22Rv1 (cell line): ENCODE measurements at regions not wholly inside any gene's neighbourhood (a gene's known extent, or its start where the extent isn't known, plus 50 kb on each side); places are given as distances from the start of the nearest gene placed in this dataset.

Experiments used
- H3K27ac ChIP-seq: fragments of 450-650 bp; 2 replicates; pipeline ENCODE4 v1.5.1; 2017
- CTCF ChIP-seq: fragments of 450-650 bp; IDR thresholded peaks from 2 replicates; pipeline ENCODE4 v1.5.1; 2017; ENCODE audit warnings: mild to moderate bottlenecking
- ZFX ChIP-seq: fragments of 450-650 bp; IDR thresholded peaks from 2 replicates; pipeline ENCODE4 v1.6.1; 2017; ENCODE audit warnings: antibody characterized with exemption, borderline replicate concordance

GRCh38 chr15:31433091-31433490, 106.5 kb downstream of the KLF13 start:
- no peak overlapping the region for H3K27ac ChIP-seq
- no peak for TF ChIP-seq CTCF
- TF ChIP-seq ZFX = no peak

GRCh38 chr15:31433574-31433973, 106.9 kb downstream of the KLF13 start:
- TF ChIP-seq ZFX (no peak), CTCF (no peak)
- no peak overlapping the region for H3K27ac ChIP-seq

GRCh38 chr15:31434275-31434587, 107.6 kb downstream of the KLF13 start:
- no peak for TF ChIP-seq ZFX
- TF ChIP-seq CTCF = no peak
- no peak overlapping the region for H3K27ac ChIP-seq

- TF ChIP-seq ZFX = no peak
- no peak for TF ChIP-seq CTCF
- no peak overlapping the region for H3K27ac ChIP-seq
Measured at GRCh38 chr15:31434588-31435260, 108.1 kb downstream of the KLF13 start.

- H3K27ac ChIP-seq = no peak overlapping the region
- TF ChIP-seq ZFX = no peak
- TF ChIP-seq CTCF = peak; percentile 57
Measured at GRCh38 chr15:31435261-31435911, 108.8 kb downstream of the KLF13 start.

GRCh38 chr15:31435912-31436628, 109.4 kb downstream of the KLF13 start:
- TF ChIP-seq ZFX (no peak), CTCF (no peak)
- H3K27ac ChIP-seq = no peak overlapping the region

- no peak for TF ChIP-seq ZFX
- no peak for TF ChIP-seq CTCF
- no peak overlapping the region for H3K27ac ChIP-seq
Measured at GRCh38 chr15:31437686-31438085, 111.1 kb downstream of the KLF13 start.
